Liver (tissue), 8 donors: ENCODE measurements at regions not wholly inside any gene's neighbourhood (a gene's known extent, or its start where the extent isn't known, plus 50 kb on each side); places are given as distances from the start of the nearest gene placed in this dataset.

Source experiments
- DNase-seq: peaks from one replicate; pipeline ENCODE4 v3.0.0-alpha.2; 2017; ENCODE audit warnings: low spot score
- H3K27ac ChIP-seq, 2 donors: one replicate each; pipeline ENCODE4 v1.7.0; 2013; ENCODE audit warnings: inconsistent platforms in 2 of 2, low read length in 2 of 2, control low read depth in 1 of 2, low read depth in 1 of 2, mild to moderate bottlenecking in 1 of 2
- H3K27me3 ChIP-seq, 4 donors: one replicate each; pipeline versions ENCODE4 v1.6.1 to v1.7.0; 2013; ENCODE audit warnings: low read length in 3 of 4, inconsistent platforms in 1 of 4, mild to moderate bottlenecking in 1 of 4, moderate library complexity in 1 of 4; ENCODE audit not compliant: control insufficient read depth in 4 of 4, insufficient read depth in 4 of 4
- H3K36me3 ChIP-seq, 4 donors: one replicate each; pipeline versions ENCODE4 v1.6.1 to v1.7.0; 2013; ENCODE audit warnings: low read length in 3 of 4, mild to moderate bottlenecking in 3 of 4, low read depth in 1 of 4, moderate library complexity in 1 of 4; ENCODE audit not compliant: control insufficient read depth in 4 of 4, insufficient read depth in 3 of 4
- H3K4me1 ChIP-seq, 4 donors: one replicate each; pipeline versions ENCODE4 v1.6.1 to v1.7.0; 2013; ENCODE audit warnings: low read length in 3 of 4, mild to moderate bottlenecking in 3 of 4, moderate library complexity in 1 of 4; ENCODE audit not compliant: control insufficient read depth in 4 of 4, insufficient read depth in 4 of 4
- H3K4me3 ChIP-seq, 3 donors: one replicate each; pipeline versions ENCODE4 v1.6.1 to v1.7.0; 2013; ENCODE audit warnings: low read length in 3 of 3, control low read depth in 1 of 3, low read depth in 1 of 3, mild to moderate bottlenecking in 1 of 3
- H3K9ac ChIP-seq, 2 donors: one replicate each; pipeline ENCODE4 v1.7.0; 2013; ENCODE audit warnings: low read length in 2 of 2, mild to moderate bottlenecking in 2 of 2, moderate library complexity in 2 of 2, control low read depth in 1 of 2, low read depth in 1 of 2
- H3K9me3 ChIP-seq, 4 donors: one replicate each; pipeline versions ENCODE4 v1.6.1 to v1.7.0; 2013; ENCODE audit warnings: low read length in 3 of 4; ENCODE audit not compliant: control insufficient read depth in 4 of 4
- ATF3 ChIP-seq: IDR thresholded peaks from 2 replicates; pipeline ENCODE4 v1.6.1; 2016; ENCODE audit warnings: antibody characterized with exemption
- CTCF ChIP-seq: fragments of 150-350 bp; IDR thresholded peaks from 2 replicates; pipeline ENCODE4 v1.5.1; 2017; ENCODE audit warnings: improper control_type of control experiment, low read depth, low read length; ENCODE audit not compliant: missing input control
- EGR1 ChIP-seq, 2 donors: IDR thresholded peaks; 2 replicates each; pipeline ENCODE4 v1.6.1; 2016 to 2018; ENCODE audit warnings: antibody characterized with exemption in 2 of 2, low read depth in 2 of 2
- FOXA1 ChIP-seq: IDR thresholded peaks from 2 replicates; pipeline ENCODE4 v1.6.1; 2016; ENCODE audit warnings: antibody characterized with exemption
- FOXA2 ChIP-seq: IDR thresholded peaks from 2 replicates; pipeline ENCODE4 v1.6.1; 2016; ENCODE audit warnings: antibody characterized with exemption
- GABPA ChIP-seq, 2 donors: IDR thresholded peaks in 1 of 2; conservative IDR thresholded peaks in 1 of 2; 2 replicates each; pipeline ENCODE4 v1.6.1; 2016; ENCODE audit warnings: antibody characterized with exemption in 2 of 2, mild to moderate bottlenecking in 1 of 2, moderate library complexity in 1 of 2
- HNF4A ChIP-seq, 2 donors: conservative IDR thresholded peaks; 2 replicates each; pipeline ENCODE4 v1.6.1; 2016; ENCODE audit warnings: antibody characterized with exemption in 2 of 2, mild to moderate bottlenecking in 2 of 2
- HNF4G ChIP-seq: IDR thresholded peaks from 2 replicates; pipeline ENCODE4 v1.6.1; 2016; ENCODE audit warnings: antibody characterized with exemption
- JUND ChIP-seq, 2 donors: IDR thresholded peaks; 2 replicates each; pipeline ENCODE4 v1.6.1; 2016; ENCODE audit warnings: antibody characterized with exemption in 2 of 2
- MAX ChIP-seq: IDR thresholded peaks from 2 replicates; pipeline ENCODE4 v1.6.1; 2016; ENCODE audit warnings: antibody characterized with exemption
- NR2F2 ChIP-seq: IDR thresholded peaks from 2 replicates; pipeline ENCODE4 v1.6.1; 2016; ENCODE audit warnings: antibody characterized with exemption
- RAD21 ChIP-seq, 2 donors: IDR thresholded peaks; 2 replicates each; pipeline ENCODE4 v1.6.1; 2016; ENCODE audit warnings: antibody characterized with exemption in 2 of 2, mild to moderate bottlenecking in 2 of 2
- REST ChIP-seq: IDR thresholded peaks from 2 replicates; pipeline ENCODE4 v1.6.1; 2016; ENCODE audit warnings: antibody characterized with exemption, mild to moderate bottlenecking
- RXRA ChIP-seq, 2 donors: IDR thresholded peaks; 2 replicates each; pipeline ENCODE4 v1.6.1; 2017 to 2018; ENCODE audit warnings: antibody characterized with exemption in 2 of 2, mild to moderate bottlenecking in 1 of 2
- SP1 ChIP-seq: IDR thresholded peaks from 2 replicates; pipeline ENCODE4 v1.6.1; 2018; ENCODE audit warnings: antibody characterized with exemption, mild to moderate bottlenecking
- TAF1 ChIP-seq: conservative IDR thresholded peaks from 2 replicates; pipeline ENCODE4 v1.6.1; 2016; ENCODE audit warnings: antibody characterized with exemption, mild to moderate bottlenecking
- YY1 ChIP-seq: IDR thresholded peaks from 2 replicates; pipeline ENCODE4 v1.6.1; 2016; ENCODE audit warnings: antibody characterized with exemption, mild to moderate bottlenecking
- ZBTB33 ChIP-seq: IDR thresholded peaks from 2 replicates; pipeline ENCODE4 v1.6.1; 2016; ENCODE audit warnings: antibody characterized with exemption
- WGBS: extraction: QIAGEN DNeasy Blood & Tissue Kit; methylation state at CpG from one replicate; pipeline ENCODE4 v1.1.7; 2013; 5-methylcytosine and 5-hydroxymethylcytosine counted together
- donor health status: healthy.
- donor health status: healthy.
- donor health status: healthy.
- donor health status: healthy.
- donor health status: healthy.

GRCh38 chr16:64380751-64381150, 741.1 kb downstream of the CDH11 start:
- no peak overlapping the region for H3K27ac ChIP-seq
- WGBS = 75% methylated on average over 3 of the region's 3 CpGs
- no peak overlapping the region for H3K9ac ChIP-seq
- no peaks in the 10 kb centered on the region for H3K27me3 ChIP-seq
- no peak for TF ChIP-seq REST
- TF ChIP-seq MAX = no peak
- TF ChIP-seq FOXA1 = no peak
- TF ChIP-seq ZBTB33 = no peak
- no peak for TF ChIP-seq SP1
- TF ChIP-seq CTCF = no peak
- TF ChIP-seq ATF3 = no peak
- no peak for TF ChIP-seq NR2F2
- no peak for TF ChIP-seq GABPA (IDR thresholded peaks at IDR 0.05 in 1 of 2, conservative IDR thresholded peaks at IDR 0.05 in 1 of 2)
- TF ChIP-seq YY1 = no peak
- TF ChIP-seq HNF4A (conservative IDR thresholded peaks at IDR 0.05) = no peak
- TF ChIP-seq EGR1 (IDR thresholded peaks at IDR 0.05; ENCODE audit: low read depth in 2 of 2) = no peak
- no peak for TF ChIP-seq RAD21 (IDR thresholded peaks at IDR 0.05)
- TF ChIP-seq FOXA2 = no peak
- TF ChIP-seq JUND (IDR thresholded peaks at IDR 0.05) = no peak
- TF ChIP-seq HNF4G = no peak
- TF ChIP-seq RXRA (IDR thresholded peaks at IDR 0.05) = no peak
- no peak for TF ChIP-seq TAF1
- no peak for DNase-seq
- H3K36me3 ChIP-seq = no peaks in the 10 kb centered on the region
- no peaks in the 10 kb centered on the region for H3K4me1 ChIP-seq
- H3K4me3 ChIP-seq = no peak overlapping the region
- peaks cover 0 to 2% (median 0%) of the 10 kb centered on the region in 4 donors for H3K9me3 ChIP-seq
